ENCODE measurements at regions not wholly inside any gene's neighbourhood (a gene's known extent, or its start where the extent isn't known, plus 50 kb on each side); places are given as distances from the start of the nearest gene placed in this dataset.

GRCh38 chr1:59162665-59163064, 134.2 kb upstream of the FGGY start:
- Histone ChIP-seq H3K4me3 (no peak overlapping the region), H3K4me1 (no peaks in the 10 kb centered on the region), H3K36me3 (no peaks in the 10 kb centered on the region), H3K9me3 (peaks cover 0 to 10% (median 0%) of the 10 kb centered on the region in 4 donors), H3K27ac (no peak overlapping the region), H3K27me3 (no peaks in the 10 kb centered on the region)
- ATAC-seq (no peak), DNase-seq (no peak)
- no peak for TF ChIP-seq CTCF (IDR thresholded peaks at IDR 0.05)
- no peak for TF ChIP-seq POLR2A (IDR thresholded peaks at IDR 0.05)
- intact Hi-C loops (cut with DNase I), result no loop called here
- WGBS (ENCODE audit: insufficient coverage, low coverage, low lambda C conversion rate, missing lambda C conversion rate), result 32% methylated on average over 1 of the region's 1 CpG

GRCh38 chr1:59163268-59164092, 133.4 kb upstream of the FGGY start:
- H3K4me1 ChIP-seq, result no peaks in the 10 kb centered on the region
- intact Hi-C loops (cut with DNase I), result no loop called here
- no peak overlapping the region for H3K4me3 ChIP-seq
- no peaks in the 10 kb centered on the region for H3K27me3 ChIP-seq
- no peaks in the 10 kb centered on the region for H3K36me3 ChIP-seq
- 54% methylated on average over 6 of the region's 6 CpGs for WGBS (ENCODE audit: insufficient coverage, low coverage, low lambda C conversion rate, missing lambda C conversion rate)
- H3K27ac ChIP-seq, result no peak overlapping the region
- H3K9me3 ChIP-seq, result peaks cover 0 to 4% (median 0%) of the 10 kb centered on the region in 4 donors
- DNase-seq (no peak), ATAC-seq (no peak)
- TF ChIP-seq CTCF (IDR thresholded peaks at IDR 0.05) (no peak), POLR2A (IDR thresholded peaks at IDR 0.05) (no peak)

- intact Hi-C loops (cut with DNase I), result no loop called here
- no peaks in the 10 kb centered on the region for H3K4me1 ChIP-seq
- no peaks in the 10 kb centered on the region for H3K27me3 ChIP-seq
- no peak for DNase-seq
- TF ChIP-seq CTCF (IDR thresholded peaks at IDR 0.05) (no peak), POLR2A (IDR thresholded peaks at IDR 0.05) (no peak)
- WGBS (ENCODE audit: insufficient coverage, low coverage, low lambda C conversion rate, missing lambda C conversion rate), result 86% methylated on average over 2 of the region's 3 CpGs
- ATAC-seq, result no peak
- no peak overlapping the region for H3K4me3 ChIP-seq
- no peak overlapping the region for H3K27ac ChIP-seq
- no peaks in the 10 kb centered on the region for H3K9me3 ChIP-seq
- no peaks in the 10 kb centered on the region for H3K36me3 ChIP-seq
Observed at GRCh38 chr1:59164371-59164770, 132.5 kb upstream of the FGGY start.

- ATAC-seq (no peak), DNase-seq (no peak)
- no peaks in the 10 kb centered on the region for H3K27me3 ChIP-seq
- intact Hi-C loops (cut with DNase I), result no loop called here
- H3K36me3 ChIP-seq, result no peaks in the 10 kb centered on the region
- no peak overlapping the region for H3K27ac ChIP-seq
- WGBS (ENCODE audit: insufficient coverage, low coverage, low lambda C conversion rate, missing lambda C conversion rate), result 17% methylated on average over 2 of the region's 2 CpGs
- no peaks in the 10 kb centered on the region for H3K4me1 ChIP-seq
- no peaks in the 10 kb centered on the region for H3K9me3 ChIP-seq
- TF ChIP-seq POLR2A (IDR thresholded peaks at IDR 0.05) (no peak), CTCF (IDR thresholded peaks at IDR 0.05) (no peak)
- no peak overlapping the region for H3K4me3 ChIP-seq
Observed at GRCh38 chr1:59165353-59165752, 131.5 kb upstream of the FGGY start.
